Suprapubic skin (tissue), 4 donors: ENCODE measurements at regions not wholly inside any gene's neighbourhood (a gene's known extent, or its start where the extent isn't known, plus 50 kb on each side); places are given as distances from the start of the nearest gene placed in this dataset.

ENCODE experiments used
- DNase-seq, 2 donors: peaks; one replicate each; pipeline ENCODE4 v3.0.0-alpha.2; 2019; ENCODE audit warnings: low spot score in 2 of 2
- H3K27ac ChIP-seq: fragments of 200-600 bp; sonication (generic); one replicate; pipeline ENCODE4 v1.5.1; 2019
- H3K27me3 ChIP-seq: fragments of 200-600 bp; sonication (generic); one replicate; pipeline ENCODE4 v1.5.1; 2019
- H3K36me3 ChIP-seq: fragments of 200-600 bp; sonication (generic); one replicate; pipeline ENCODE4 v1.5.1; 2019
- H3K4me1 ChIP-seq: fragments of 200-600 bp; sonication (generic); one replicate; pipeline ENCODE4 v1.5.1; 2019
- H3K4me3 ChIP-seq: fragments of 200-600 bp; sonication (generic); one replicate; pipeline ENCODE4 v1.5.1; 2019; ENCODE audit warnings: mild to moderate bottlenecking
- H3K9me3 ChIP-seq: fragments of 200-600 bp; sonication (generic); one replicate; pipeline ENCODE4 v1.5.1; 2019
- EP300 ChIP-seq: sonication (generic); formaldehyde crosslinking; IDR thresholded peaks from one replicate; pipeline ENCODE4 v1.6.1; 2017; ENCODE audit warnings: antibody characterized with exemption
- POLR2A ChIP-seq, 2 donors: fragments of 450-650 bp; IDR thresholded peaks; one replicate each; pipeline ENCODE4 v1.6.1; 2017; ENCODE audit warnings: antibody characterized with exemption in 2 of 2, mild to moderate bottlenecking in 2 of 2, moderate library complexity in 2 of 2
- POLR2AphosphoS5 ChIP-seq, 3 donors: sonication (generic); formaldehyde crosslinking; IDR thresholded peaks; one replicate each; pipeline ENCODE4 v1.6.1; 2017; ENCODE audit warnings: antibody characterized with exemption in 3 of 3
- WGBS: methylation state at CpG from one replicate; pipeline ENCODE4 v1.1.5; 2018; 5-methylcytosine and 5-hydroxymethylcytosine counted together
- TF ChIP-seq, protein P1 (sequence below), 2 donors: fragments of 200-600 bp in 1 of 2; fragments of 450-650 bp in 1 of 2; sonication (generic) in 1 of 2; IDR thresholded peaks; one replicate each; pipeline ENCODE4 v1.5.1; 2016 to 2019; ENCODE audit warnings: antibody characterized with exemption in 2 of 2, mild to moderate bottlenecking in 1 of 2, moderate library complexity in 1 of 2

DNA sequence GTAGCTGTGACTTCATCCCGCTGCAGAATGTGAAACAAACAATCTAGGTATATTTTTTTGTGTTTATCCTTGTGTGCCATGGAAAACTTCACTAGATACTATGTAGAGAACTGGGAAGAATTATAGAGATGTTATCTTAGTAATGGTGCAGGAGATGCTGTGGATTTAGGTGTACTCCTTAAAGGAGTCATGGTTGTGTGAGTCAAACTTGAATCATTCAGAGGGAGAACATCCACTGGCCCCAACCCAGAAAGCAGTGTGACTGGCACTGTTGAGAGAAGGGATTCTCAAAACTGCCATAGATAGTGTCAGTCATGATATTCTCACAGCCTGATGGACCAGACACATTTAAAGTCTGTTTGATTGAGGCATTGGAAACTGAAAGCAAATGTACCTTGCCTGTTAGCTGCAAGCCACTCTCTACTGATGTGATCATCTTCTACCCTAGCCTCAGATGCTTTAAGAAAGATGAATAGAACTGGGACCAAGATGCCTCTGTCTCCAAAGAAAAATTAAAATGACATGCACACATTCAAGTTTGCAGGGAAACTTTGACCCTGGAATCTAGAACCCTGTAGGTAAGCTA is 754.6 kb downstream of the MRPL39 start:
- DNase-seq, result no peak
- TF ChIP-seq POLR2A (IDR thresholded peaks at IDR 0.05), result no peak
- TF ChIP-seq, protein P1, sequence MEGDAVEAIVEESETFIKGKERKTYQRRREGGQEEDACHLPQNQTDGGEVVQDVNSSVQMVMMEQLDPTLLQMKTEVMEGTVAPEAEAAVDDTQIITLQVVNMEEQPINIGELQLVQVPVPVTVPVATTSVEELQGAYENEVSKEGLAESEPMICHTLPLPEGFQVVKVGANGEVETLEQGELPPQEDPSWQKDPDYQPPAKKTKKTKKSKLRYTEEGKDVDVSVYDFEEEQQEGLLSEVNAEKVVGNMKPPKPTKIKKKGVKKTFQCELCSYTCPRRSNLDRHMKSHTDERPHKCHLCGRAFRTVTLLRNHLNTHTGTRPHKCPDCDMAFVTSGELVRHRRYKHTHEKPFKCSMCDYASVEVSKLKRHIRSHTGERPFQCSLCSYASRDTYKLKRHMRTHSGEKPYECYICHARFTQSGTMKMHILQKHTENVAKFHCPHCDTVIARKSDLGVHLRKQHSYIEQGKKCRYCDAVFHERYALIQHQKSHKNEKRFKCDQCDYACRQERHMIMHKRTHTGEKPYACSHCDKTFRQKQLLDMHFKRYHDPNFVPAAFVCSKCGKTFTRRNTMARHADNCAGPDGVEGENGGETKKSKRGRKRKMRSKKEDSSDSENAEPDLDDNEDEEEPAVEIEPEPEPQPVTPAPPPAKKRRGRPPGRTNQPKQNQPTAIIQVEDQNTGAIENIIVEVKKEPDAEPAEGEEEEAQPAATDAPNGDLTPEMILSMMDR (IDR thresholded peaks at IDR 0.05), result no peak
- TF ChIP-seq POLR2AphosphoS5 (IDR thresholded peaks at IDR 0.05), result no peak
- no peak for TF ChIP-seq EP300
- Histone ChIP-seq H3K27ac (no peak overlapping the region), H3K4me3 (no peak overlapping the region), H3K4me1 (no peaks in the 10 kb centered on the region), H3K9me3 (no peaks in the 10 kb centered on the region), H3K27me3 (no peaks in the 10 kb centered on the region), H3K36me3 (no peaks in the 10 kb centered on the region)
- WGBS, result 84% methylated on average over 1 of the region's 1 CpG

GRCh38 chr21:24850121-24850520 is 757.2 kb downstream of the MRPL39 start:
- TF ChIP-seq, protein P1 (IDR thresholded peaks at IDR 0.05), result no peak
- TF ChIP-seq EP300 (no peak), POLR2A (IDR thresholded peaks at IDR 0.05) (no peak), POLR2AphosphoS5 (IDR thresholded peaks at IDR 0.05) (no peak)
- Histone ChIP-seq H3K27me3 (no peaks in the 10 kb centered on the region), H3K27ac (no peak overlapping the region), H3K36me3 (no peaks in the 10 kb centered on the region), H3K4me1 (no peaks in the 10 kb centered on the region), H3K4me3 (no peak overlapping the region), H3K9me3 (no peaks in the 10 kb centered on the region)
- 47% methylated on average over 1 of the region's 1 CpG for WGBS
- DNase-seq, result no peak

DNA sequence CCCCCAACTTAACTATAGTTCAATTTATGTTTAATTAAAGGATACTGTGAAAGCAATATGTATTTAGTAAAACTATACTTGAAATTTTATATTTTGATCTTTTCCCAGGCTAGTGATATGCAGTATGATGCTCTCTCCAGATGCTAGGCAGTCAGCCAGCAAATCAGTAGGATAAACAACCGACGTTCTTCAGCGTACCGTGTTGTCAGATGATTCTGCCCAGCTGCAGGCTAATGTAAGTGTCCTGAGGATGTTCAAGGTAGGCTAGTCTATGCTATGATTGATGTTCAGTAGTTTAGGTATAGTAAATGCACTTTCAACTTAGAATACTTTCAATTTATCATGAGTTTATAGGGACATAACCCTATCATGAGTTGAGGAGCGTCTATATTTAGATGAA is 762.6 kb downstream of the MRPL39 start:
- Histone ChIP-seq H3K4me3 (no peak overlapping the region), H3K27ac (no peak overlapping the region), H3K9me3 (no peaks in the 10 kb centered on the region), H3K4me1 (no peaks in the 10 kb centered on the region), H3K36me3 (no peaks in the 10 kb centered on the region), H3K27me3 (no peaks in the 10 kb centered on the region)
- no peak for DNase-seq
- TF ChIP-seq POLR2A (IDR thresholded peaks at IDR 0.05), result no peak
- 23% methylated on average over 5 of the region's 5 CpGs for WGBS

GRCh38 chr21:24840287-24840686 is 767.0 kb downstream of the MRPL39 start:
- no peaks in the 10 kb centered on the region for H3K4me1 ChIP-seq
- no peak overlapping the region for H3K27ac ChIP-seq
- H3K27me3 ChIP-seq, result no peaks in the 10 kb centered on the region
- no peaks in the 10 kb centered on the region for H3K9me3 ChIP-seq
- DNase-seq, result no peak
- no peaks in the 10 kb centered on the region for H3K36me3 ChIP-seq
- WGBS, result 95% methylated on average over 19 of the region's 30 CpGs
- H3K4me3 ChIP-seq, result no peak overlapping the region
- TF ChIP-seq POLR2AphosphoS5 (IDR thresholded peaks at IDR 0.05), result no peak
- TF ChIP-seq EP300, result no peak
- no peak for TF ChIP-seq POLR2A (IDR thresholded peaks at IDR 0.05)

- 66% methylated on average over 1 of the region's 1 CpG for WGBS
- TF ChIP-seq, protein P1 (IDR thresholded peaks at IDR 0.05), result no peak
- TF ChIP-seq POLR2AphosphoS5 (IDR thresholded peaks at IDR 0.05), result no peak
- no peak for TF ChIP-seq POLR2A (IDR thresholded peaks at IDR 0.05)
- TF ChIP-seq EP300, result no peak
- H3K9me3 ChIP-seq, result no peaks in the 10 kb centered on the region
- no peaks in the 10 kb centered on the region for H3K36me3 ChIP-seq
- H3K27me3 ChIP-seq, result no peaks in the 10 kb centered on the region
- no peak overlapping the region for H3K4me3 ChIP-seq
- DNase-seq, result no peak
- H3K27ac ChIP-seq, result no peak overlapping the region
- H3K4me1 ChIP-seq, result no peaks in the 10 kb centered on the region
Measured at GRCh38 chr21:24832961-24833360, 774.3 kb downstream of the MRPL39 start.

GRCh38 chr21:24829397-24829796 is 777.9 kb downstream of the MRPL39 start:
- no peaks in the 10 kb centered on the region for H3K4me1 ChIP-seq
- H3K9me3 ChIP-seq, result no peaks in the 10 kb centered on the region
- TF ChIP-seq, protein P1 (IDR thresholded peaks at IDR 0.05), result no peak
- TF ChIP-seq POLR2AphosphoS5 (IDR thresholded peaks at IDR 0.05) (no peak), POLR2A (IDR thresholded peaks at IDR 0.05) (no peak), EP300 (no peak)
- no peak overlapping the region for H3K4me3 ChIP-seq
- H3K27ac ChIP-seq, result no peak overlapping the region
- DNase-seq, result no peak
- 39% methylated on average over 1 of the region's 1 CpG for WGBS
- H3K27me3 ChIP-seq, result no peaks in the 10 kb centered on the region
- H3K36me3 ChIP-seq, result no peaks in the 10 kb centered on the region
